ENCODE measurements at regions not wholly inside any gene's neighbourhood (a gene's known extent, or its start where the extent isn't known, plus 50 kb on each side); places are given as distances from the start of the nearest gene placed in this dataset.
"Not testable (repeated sequence)": the region's sequence is repeated elsewhere in the genome, so short reads cannot be mapped to it uniquely, and the experiment has no call there.

DNA sequence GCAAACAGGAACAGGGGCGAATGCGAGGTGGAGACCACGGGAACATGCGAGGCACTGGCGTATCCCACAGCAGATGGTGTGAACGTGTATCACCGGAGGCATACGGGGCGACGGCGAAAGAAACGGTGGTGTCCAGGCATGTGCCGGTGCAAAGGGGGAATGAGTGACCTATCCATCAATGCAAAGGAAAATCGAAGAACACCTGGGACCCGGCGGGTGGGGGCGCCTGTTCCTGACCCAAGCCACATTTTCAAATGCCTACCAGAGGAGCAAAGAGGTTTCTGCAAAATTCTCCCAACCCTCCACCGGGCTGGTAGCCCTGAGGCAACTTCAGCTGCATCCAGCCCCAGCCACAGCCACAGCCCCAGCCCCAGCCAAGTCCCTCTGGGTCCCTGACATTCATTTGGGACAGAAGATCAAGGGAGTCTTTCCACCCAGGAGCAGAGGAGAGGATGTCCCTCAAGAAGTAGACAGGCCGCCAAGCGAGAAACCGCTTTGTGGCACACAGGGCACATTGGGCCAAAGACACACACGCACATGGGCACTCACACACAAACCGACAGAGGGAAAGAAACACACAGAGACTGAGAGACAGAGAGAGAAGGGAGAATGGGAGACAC, 164.0 kb upstream of the ZNF337 start:
- Histone ChIP-seq H3K79me2 (ENCODE audit: low read depth) (no peaks in the 10 kb centered on the region), H3K27me3 (peaks cover 96% of the 10 kb centered on the region), H3K4me2 (no peak overlapping the region), H4K20me1 (ENCODE audit: low read depth) (peaks cover 16% of the 10 kb centered on the region), H3K36me3 (no peaks in the 10 kb centered on the region), H3K27ac (no peak overlapping the region), H3K4me3 (no peak overlapping the region), H3K9me3 (ENCODE audit: low read depth) (no peaks in the 10 kb centered on the region), H3K4me1 (peaks cover 4% of the 10 kb centered on the region), H3K9ac (no peak overlapping the region), H3F3A (ENCODE audit: low read depth) (peaks cover 4% of the 10 kb centered on the region), H2AFZ (replicated peaks) (no peak overlapping the region)
- peaks cover 32% of the 10 kb centered on the region for H3K27me3 Mint-ChIP-seq (ENCODE audit: insufficient read depth, low read depth)
- H3K36me3 Mint-ChIP-seq, result no peaks in the 10 kb centered on the region
- TF ChIP-seq EZH2 (IDR thresholded peaks at IDR 0.05) (peak; percentile 49), EZH2phosphoT487 (IDR thresholded peaks at IDR 0.05) (no peak)
- TF ChIP-seq, protein P1, sequence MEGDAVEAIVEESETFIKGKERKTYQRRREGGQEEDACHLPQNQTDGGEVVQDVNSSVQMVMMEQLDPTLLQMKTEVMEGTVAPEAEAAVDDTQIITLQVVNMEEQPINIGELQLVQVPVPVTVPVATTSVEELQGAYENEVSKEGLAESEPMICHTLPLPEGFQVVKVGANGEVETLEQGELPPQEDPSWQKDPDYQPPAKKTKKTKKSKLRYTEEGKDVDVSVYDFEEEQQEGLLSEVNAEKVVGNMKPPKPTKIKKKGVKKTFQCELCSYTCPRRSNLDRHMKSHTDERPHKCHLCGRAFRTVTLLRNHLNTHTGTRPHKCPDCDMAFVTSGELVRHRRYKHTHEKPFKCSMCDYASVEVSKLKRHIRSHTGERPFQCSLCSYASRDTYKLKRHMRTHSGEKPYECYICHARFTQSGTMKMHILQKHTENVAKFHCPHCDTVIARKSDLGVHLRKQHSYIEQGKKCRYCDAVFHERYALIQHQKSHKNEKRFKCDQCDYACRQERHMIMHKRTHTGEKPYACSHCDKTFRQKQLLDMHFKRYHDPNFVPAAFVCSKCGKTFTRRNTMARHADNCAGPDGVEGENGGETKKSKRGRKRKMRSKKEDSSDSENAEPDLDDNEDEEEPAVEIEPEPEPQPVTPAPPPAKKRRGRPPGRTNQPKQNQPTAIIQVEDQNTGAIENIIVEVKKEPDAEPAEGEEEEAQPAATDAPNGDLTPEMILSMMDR (IDR thresholded peaks at IDR 0.05), result no peak
- peaks cover 7% of the 10 kb centered on the region for H3K9me3 Mint-ChIP-seq
- no peak for DNase-seq (ENCODE audit: low spot score)
- peaks cover 63% of the 10 kb centered on the region for H3K4me1 Mint-ChIP-seq
- H3K4me3 Mint-ChIP-seq, result peak overlapping the region; percentile 82
- peak overlapping the region; percentile 27 for H3K27ac Mint-ChIP-seq

DNA sequence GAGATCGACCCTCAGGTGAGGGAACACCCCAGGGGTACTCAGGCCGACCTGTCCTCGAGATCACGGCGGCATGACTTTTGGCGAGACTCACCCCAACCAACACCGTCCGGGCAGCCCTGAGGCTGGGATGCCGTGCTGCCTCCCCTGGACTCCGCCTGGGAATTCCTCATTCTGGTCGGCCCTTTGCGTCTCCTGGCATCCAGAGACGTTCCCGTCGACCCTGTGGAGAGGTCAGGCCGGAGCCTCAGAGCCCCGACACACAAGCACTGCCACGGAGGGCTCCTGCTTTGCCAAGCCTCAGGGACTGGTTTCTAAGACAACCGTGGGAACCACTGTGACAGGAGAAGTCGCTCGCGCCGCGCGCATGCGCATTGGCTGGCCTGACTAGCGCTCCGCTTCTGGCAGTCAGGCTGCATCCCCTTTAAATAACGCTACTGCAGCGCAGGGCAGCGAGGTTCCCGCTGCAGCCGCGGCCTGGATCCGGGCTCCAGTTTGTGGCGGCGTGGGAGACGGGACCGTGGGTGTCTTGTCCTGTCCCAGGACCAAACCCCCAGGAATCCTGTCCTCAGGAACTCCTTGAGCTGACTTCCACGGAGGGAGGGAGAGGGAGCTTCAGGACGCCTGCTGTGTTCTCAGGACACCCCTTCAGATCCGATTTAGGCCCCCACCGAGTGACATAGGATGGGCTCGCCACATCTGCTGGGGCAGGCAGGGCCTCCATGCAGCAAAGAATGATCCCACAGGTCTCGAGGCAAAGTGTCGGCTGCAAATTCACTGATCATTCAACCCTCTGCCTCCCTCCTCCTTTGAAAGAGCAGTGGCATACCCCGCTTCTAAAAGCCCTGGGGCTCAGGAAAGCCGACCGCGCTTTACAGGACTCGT, 163.2 kb upstream of the ZNF337 start:
- Histone ChIP-seq H3K79me2 (ENCODE audit: low read depth) (no peaks in the 10 kb centered on the region), H3K4me1 (peaks cover 4% of the 10 kb centered on the region), H3K4me2 (peak overlapping the region; percentile 70), H3K4me3 (no peak overlapping the region), H2AFZ (replicated peaks) (no peak overlapping the region), H3K9ac (no peak overlapping the region), H3K27me3 (peaks cover 89% of the 10 kb centered on the region), H3K36me3 (no peaks in the 10 kb centered on the region), H3K9me3 (ENCODE audit: low read depth) (no peaks in the 10 kb centered on the region), H3K27ac (no peak overlapping the region), H4K20me1 (ENCODE audit: low read depth) (peaks cover 16% of the 10 kb centered on the region), H3F3A (ENCODE audit: low read depth) (peaks cover 3% of the 10 kb centered on the region)
- H3K27ac Mint-ChIP-seq, result no peak overlapping the region
- H3K4me1 Mint-ChIP-seq, result peaks cover 55% of the 10 kb centered on the region
- H3K9me3 Mint-ChIP-seq, result peaks cover 7% of the 10 kb centered on the region
- no peaks in the 10 kb centered on the region for H3K36me3 Mint-ChIP-seq
- peak; percentile 90 for DNase-seq (ENCODE audit: low spot score)
- TF ChIP-seq, protein P1 (IDR thresholded peaks at IDR 0.05), result no peak
- TF ChIP-seq EZH2 (IDR thresholded peaks at IDR 0.05) (peak; percentile 58), EZH2phosphoT487 (IDR thresholded peaks at IDR 0.05) (no peak)
- H3K4me3 Mint-ChIP-seq, result peak overlapping the region; percentile 82
- peaks cover 32% of the 10 kb centered on the region for H3K27me3 Mint-ChIP-seq (ENCODE audit: insufficient read depth, low read depth)

DNA sequence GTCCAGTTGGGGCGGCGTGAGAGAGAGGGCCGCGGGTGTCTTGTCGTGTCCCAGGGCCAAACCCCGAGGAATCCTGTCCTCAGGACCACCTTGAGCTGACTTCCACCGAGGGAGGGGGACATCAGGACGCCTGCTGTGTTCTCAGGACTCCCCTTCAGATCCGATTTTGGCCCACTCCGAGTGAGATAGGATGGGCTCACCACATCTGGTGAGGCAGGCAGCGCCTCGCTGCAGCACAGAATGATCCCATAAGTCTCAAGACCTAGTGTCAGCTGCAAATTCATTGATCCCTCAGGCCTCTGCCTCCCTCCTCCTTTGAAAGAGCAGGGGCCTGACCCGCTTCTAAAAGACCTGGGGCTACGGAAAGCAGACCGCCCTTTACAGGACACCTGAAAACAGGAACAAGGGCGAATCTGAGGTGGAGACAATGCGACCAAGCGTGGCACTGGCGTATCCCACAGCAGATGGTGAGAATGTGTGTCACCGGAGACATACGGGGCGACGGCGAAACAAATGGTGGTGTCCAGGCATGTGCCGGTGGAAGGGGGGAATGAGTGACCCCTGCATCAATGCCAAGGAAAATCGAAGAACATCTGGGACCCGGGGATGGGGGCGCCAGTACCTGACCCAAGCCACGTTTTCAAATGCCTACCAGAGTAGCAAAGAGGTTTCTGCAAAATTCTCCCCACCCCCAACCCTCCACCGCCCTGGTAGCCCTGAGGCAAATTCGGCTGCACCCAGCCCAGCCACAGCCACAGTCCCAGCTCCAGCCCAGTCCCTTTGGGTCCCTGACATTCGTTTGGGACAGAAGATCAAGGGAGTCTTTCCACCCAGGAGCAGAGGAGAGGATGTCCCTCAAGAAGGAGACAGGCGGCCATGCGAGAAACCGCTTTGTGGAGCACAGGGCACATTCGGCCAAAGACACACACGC, 162.1 kb upstream of the ZNF337 start:
- H3K9me3 ChIP-seq (ENCODE audit: low read depth), result no peaks in the 10 kb centered on the region
- Mint-ChIP-seq H3K27ac (no peak overlapping the region), H3K4me3 (peak overlapping the region; percentile 82), H3K9me3 (peaks cover 10% of the 10 kb centered on the region), H3K4me1 (peaks cover 46% of the 10 kb centered on the region), H3K36me3 (no peaks in the 10 kb centered on the region), H3K27me3 (ENCODE audit: insufficient read depth, low read depth) (peaks cover 32% of the 10 kb centered on the region)
- peaks cover 78% of the 10 kb centered on the region for H3K27me3 ChIP-seq
- peaks cover 16% of the 10 kb centered on the region for H4K20me1 ChIP-seq (ENCODE audit: low read depth)
- peaks cover 4% of the 10 kb centered on the region for H3K4me1 ChIP-seq
- DNase-seq (ENCODE audit: low spot score), result no peak
- no peaks in the 10 kb centered on the region for H3F3A ChIP-seq (ENCODE audit: low read depth)
- peak overlapping the region; percentile 34 for H3K4me3 ChIP-seq
- H3K9ac ChIP-seq, result no peak overlapping the region
- no peak overlapping the region for H3K27ac ChIP-seq
- H3K79me2 ChIP-seq (ENCODE audit: low read depth), result no peaks in the 10 kb centered on the region
- H3K36me3 ChIP-seq, result no peaks in the 10 kb centered on the region
- TF ChIP-seq, protein P1 (IDR thresholded peaks at IDR 0.05), result no peak
- TF ChIP-seq EZH2 (IDR thresholded peaks at IDR 0.05) (no peak), EZH2phosphoT487 (IDR thresholded peaks at IDR 0.05) (no peak)
- H3K4me2 ChIP-seq, result peak overlapping the region; percentile 63
- H2AFZ ChIP-seq (replicated peaks), result peak overlapping the region; percentile 15

DNA sequence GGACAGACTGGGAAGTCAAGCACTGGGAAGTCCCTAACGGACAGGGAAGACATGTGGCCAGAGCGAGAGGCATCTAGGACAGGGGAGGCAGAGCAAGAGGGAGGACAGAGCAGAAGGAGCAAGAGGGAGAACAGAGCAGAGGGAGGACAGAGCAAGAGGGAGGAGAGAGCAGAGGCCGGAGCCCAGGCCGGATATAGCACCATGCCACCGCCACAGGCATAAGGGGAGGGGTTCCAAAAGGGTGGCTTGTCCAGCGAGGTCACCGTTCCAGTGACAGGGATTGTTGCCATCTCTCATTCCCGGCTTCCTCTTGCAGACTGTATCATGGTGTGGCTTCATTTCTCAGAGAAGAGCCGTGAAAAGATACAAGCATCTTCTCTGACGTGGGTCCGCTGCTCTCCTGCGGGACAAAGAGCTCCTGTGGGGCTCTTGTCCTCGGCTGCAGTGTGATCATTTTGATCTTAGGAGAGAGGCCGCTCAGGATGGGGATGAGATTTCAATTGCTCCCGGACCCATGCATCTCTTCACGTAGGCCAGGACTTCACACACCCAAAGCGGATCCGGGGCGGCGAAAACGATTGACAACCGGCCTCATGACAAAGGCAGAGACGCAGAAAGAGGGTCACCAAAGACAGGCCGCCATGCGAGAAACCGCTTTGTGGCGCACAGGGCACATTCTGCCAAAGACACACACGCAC, 160.6 kb upstream of the ZNF337 start:
- not testable (repeated sequence) for H3K4me1 ChIP-seq; H3K27ac Mint-ChIP-seq; DNase-seq (ENCODE audit: low spot score); H3K79me2 ChIP-seq (ENCODE audit: low read depth); H2AFZ ChIP-seq (replicated peaks); H3K9ac ChIP-seq; H3K4me2 ChIP-seq; H3F3A ChIP-seq (ENCODE audit: low read depth); H3K36me3 Mint-ChIP-seq; H3K36me3 ChIP-seq; H3K9me3 ChIP-seq (ENCODE audit: low read depth); H3K4me3 ChIP-seq; H3K27ac ChIP-seq
- peaks cover 13% of the 10 kb centered on the region for H4K20me1 ChIP-seq (ENCODE audit: low read depth)
- Mint-ChIP-seq H3K4me1 (peaks cover 36% of the 10 kb centered on the region), H3K9me3 (peaks cover 10% of the 10 kb centered on the region), H3K27me3 (ENCODE audit: insufficient read depth, low read depth) (peaks cover 23% of the 10 kb centered on the region), H3K4me3 (peak overlapping the region; percentile 60)
- peaks cover 62% of the 10 kb centered on the region for H3K27me3 ChIP-seq
